Activated CD4-positive, alpha-beta memory T cell treated with anti-CD3 and anti-CD28 coated beads for 36 hours (primary cell): ENCODE measurements at regions not wholly inside any gene's neighbourhood (a gene's known extent, or its start where the extent isn't known, plus 50 kb on each side); places are given as distances from the start of the nearest gene placed in this dataset.

Source experiments
- CTCF ChIA-PET: fragments of 350-600 bp; sonication (Branson Sonifier 250); formaldehyde crosslinking; loops from one replicate; lab custom pipeline; 2021; ENCODE audit warnings: antibody characterized with exemption, inconsistent platforms; lab: Charles Lee
- POLR2A ChIA-PET: fragments of 350-600 bp; sonication (Branson Sonifier 250); formaldehyde crosslinking; loops from one replicate; lab custom pipeline; 2021; ENCODE audit warnings: antibody characterized with exemption; lab: Charles Lee
- DNase-seq: peaks from one replicate; pipeline ENCODE4 v3.0.0-alpha.2; 2020
- H3K27ac Mint-ChIP-seq: one replicate; pipeline ENCODE4 v1.8.0; 2021; ENCODE audit warnings: mixed read lengths
- H3K27me3 Mint-ChIP-seq: one replicate; pipeline ENCODE4 v1.8.0; 2021; ENCODE audit warnings: mixed read lengths
- H3K36me3 Mint-ChIP-seq: one replicate; pipeline ENCODE4 v1.8.0; 2021; ENCODE audit warnings: mixed read lengths
- H3K4me1 Mint-ChIP-seq: one replicate; pipeline ENCODE4 v1.8.0; 2021; ENCODE audit warnings: low read depth, mixed read lengths
- H3K4me3 Mint-ChIP-seq: one replicate; pipeline ENCODE4 v1.8.0; 2021; ENCODE audit warnings: mild to moderate bottlenecking, mixed read lengths
- H3K9me3 Mint-ChIP-seq: one replicate; pipeline ENCODE4 v1.8.0; 2021; ENCODE audit warnings: mixed read lengths
- intact Hi-C: fragments of 100-400 bp; cut with micrococcal nuclease; formaldehyde crosslinking; loops from one replicate; pipeline ENCODE4 v1.15.1; 2023

DNA sequence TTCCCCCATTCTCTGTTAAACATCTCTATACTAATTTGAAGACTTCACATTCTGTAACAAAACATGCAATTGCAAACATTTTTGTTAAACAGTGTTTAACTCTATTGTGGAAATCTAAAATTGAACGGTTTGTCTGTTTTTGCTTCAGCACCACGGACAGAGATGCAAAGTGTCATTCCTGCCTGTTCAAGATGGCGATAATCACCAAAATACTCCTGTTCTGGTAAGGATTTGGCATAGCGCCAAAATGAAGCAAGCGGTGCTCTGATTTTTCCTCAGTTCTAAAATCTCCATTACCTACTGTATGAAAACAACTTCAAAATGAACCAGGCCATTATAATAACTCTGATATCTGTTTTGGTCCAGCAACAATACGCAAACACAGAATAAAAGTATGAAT is 129.7 kb upstream of the TUSC7 start:
- DNase-seq, result no peak
- Mint-ChIP-seq H3K27ac (no peak overlapping the region), H3K4me1 (no peaks in the 10 kb centered on the region), H3K36me3 (no peaks in the 10 kb centered on the region), H3K9me3 (peaks cover 25% of the 10 kb centered on the region), H3K4me3 (no peak overlapping the region), H3K27me3 (no peaks in the 10 kb centered on the region)
- intact Hi-C loops, result no loop called here
- ChIA-PET CTCF (no interaction called here), POLR2A (no interaction called here)

GRCh38 chr3:116586285-116586944 is 123.2 kb upstream of the TUSC7 start:
- ChIA-PET CTCF (no interaction called here), POLR2A (no interaction called here)
- H3K36me3 Mint-ChIP-seq, result no peaks in the 10 kb centered on the region
- no peak overlapping the region for H3K27ac Mint-ChIP-seq
- intact Hi-C loops, result no loop called here
- DNase-seq, result no peak
- H3K9me3 Mint-ChIP-seq, result peaks cover 10% of the 10 kb centered on the region
- no peak overlapping the region for H3K4me3 Mint-ChIP-seq
- H3K27me3 Mint-ChIP-seq, result no peaks in the 10 kb centered on the region
- no peaks in the 10 kb centered on the region for H3K4me1 Mint-ChIP-seq

- H3K4me3 Mint-ChIP-seq, result no peak overlapping the region
- intact Hi-C loops, result no loop called here
- no peaks in the 10 kb centered on the region for H3K27me3 Mint-ChIP-seq
- no peak overlapping the region for H3K27ac Mint-ChIP-seq
- no peaks in the 10 kb centered on the region for H3K4me1 Mint-ChIP-seq
- CTCF ChIA-PET, result no interaction called here
- POLR2A ChIA-PET, result no interaction called here
- H3K9me3 Mint-ChIP-seq, result peaks cover 2% of the 10 kb centered on the region
- H3K36me3 Mint-ChIP-seq, result no peaks in the 10 kb centered on the region
- DNase-seq, result no peak
Measured at GRCh38 chr3:116591236-116591635, 118.3 kb upstream of the TUSC7 start.

DNA sequence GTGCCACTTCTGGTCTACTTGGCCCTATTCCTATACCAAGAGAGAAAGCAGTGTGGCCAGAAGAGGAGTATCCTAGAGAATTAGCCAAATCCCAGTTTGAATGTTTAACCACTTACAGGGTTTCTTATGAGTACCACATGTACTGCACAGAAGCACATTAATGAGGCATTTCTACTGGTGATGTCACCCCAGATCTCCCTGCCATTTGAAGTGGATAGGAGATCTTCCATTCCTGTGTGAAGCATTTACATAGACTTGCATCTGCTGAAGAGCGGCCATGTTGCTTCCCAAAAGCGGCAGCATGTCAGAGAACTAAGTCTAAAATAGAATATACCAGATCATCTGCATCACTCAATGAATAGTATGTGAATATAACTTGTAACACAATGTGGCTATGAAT is 108.4 kb upstream of the TUSC7 start:
- no peaks in the 10 kb centered on the region for H3K4me1 Mint-ChIP-seq
- peaks cover 2% of the 10 kb centered on the region for H3K9me3 Mint-ChIP-seq
- no peaks in the 10 kb centered on the region for H3K27me3 Mint-ChIP-seq
- intact Hi-C loops, result no loop called here
- POLR2A ChIA-PET, result no interaction called here
- no peak overlapping the region for H3K4me3 Mint-ChIP-seq
- H3K27ac Mint-ChIP-seq, result no peak overlapping the region
- CTCF ChIA-PET, result no interaction called here
- DNase-seq, result no peak
- no peaks in the 10 kb centered on the region for H3K36me3 Mint-ChIP-seq

DNA sequence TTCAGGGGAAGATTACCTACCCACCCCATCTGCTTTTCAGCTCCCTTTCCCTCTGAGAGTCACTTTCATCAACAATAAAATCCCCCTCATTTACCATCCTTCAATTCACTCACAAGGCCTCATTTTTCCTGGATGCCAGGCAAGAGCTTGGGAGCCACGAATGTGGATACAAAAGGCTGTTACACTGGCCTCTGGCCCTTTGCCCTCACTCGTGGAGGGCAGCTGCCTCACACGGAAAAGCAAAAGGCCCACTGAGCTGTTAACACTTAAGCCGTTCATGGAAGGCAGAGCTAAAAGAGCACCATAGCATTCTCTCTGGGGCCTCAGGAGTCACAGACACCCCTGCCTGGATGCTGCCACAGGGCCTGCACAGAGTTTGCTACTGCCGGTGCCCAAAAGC is 102.4 kb upstream of the TUSC7 start:
- intact Hi-C loops, result no loop called here
- no peaks in the 10 kb centered on the region for H3K36me3 Mint-ChIP-seq
- no peak overlapping the region for H3K4me3 Mint-ChIP-seq
- ChIA-PET POLR2A (no interaction called here), CTCF (no interaction called here)
- peaks cover 3% of the 10 kb centered on the region for H3K9me3 Mint-ChIP-seq
- H3K27ac Mint-ChIP-seq, result no peak overlapping the region
- no peaks in the 10 kb centered on the region for H3K4me1 Mint-ChIP-seq
- no peak for DNase-seq
- H3K27me3 Mint-ChIP-seq, result no peaks in the 10 kb centered on the region

GRCh38 chr3:116610124-116610523 is 99.5 kb upstream of the TUSC7 start:
- Mint-ChIP-seq H3K4me1 (no peaks in the 10 kb centered on the region), H3K36me3 (no peaks in the 10 kb centered on the region), H3K9me3 (peaks cover 3% of the 10 kb centered on the region), H3K27me3 (no peaks in the 10 kb centered on the region), H3K4me3 (no peak overlapping the region), H3K27ac (no peak overlapping the region)
- POLR2A ChIA-PET, result no interaction called here
- DNase-seq, result no peak
- intact Hi-C loops, result no loop called here
- CTCF ChIA-PET, result no interaction called here

DNA sequence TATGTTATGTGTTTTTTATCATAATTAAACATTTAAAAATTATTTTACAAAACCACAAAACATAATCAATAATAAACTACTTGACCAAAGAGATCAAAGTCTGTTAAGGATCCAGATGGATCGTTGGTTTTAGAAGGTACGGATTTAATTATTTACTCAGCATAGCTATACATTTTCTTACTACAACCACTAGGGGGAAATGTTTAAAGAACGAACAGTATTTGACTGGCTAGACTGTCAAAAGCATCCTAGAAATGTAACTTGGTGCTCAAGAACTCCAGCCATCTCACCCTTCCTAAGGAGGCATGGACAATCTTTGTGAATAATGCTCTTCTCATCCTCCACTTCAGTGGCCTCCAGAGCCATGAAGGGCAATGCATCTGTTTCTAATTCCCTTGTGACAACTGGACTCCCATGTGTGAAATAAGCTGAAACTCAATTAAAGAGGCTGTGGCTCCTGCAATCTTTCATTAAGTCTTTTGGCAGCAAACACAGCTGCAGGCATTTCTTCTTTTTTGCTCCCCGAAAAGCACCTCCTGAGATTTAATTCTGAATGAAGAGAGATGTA is 94.7 kb upstream of the TUSC7 start:
- ChIA-PET CTCF (interaction anchor here (0.7 kb wide), 1 partner anchor 25 kb away, joined by 3 read pairs; no protein-coding TSS in a partner anchor), POLR2A (no interaction called here)
- Mint-ChIP-seq H3K27ac (no peak overlapping the region), H3K27me3 (no peaks in the 10 kb centered on the region), H3K4me3 (no peak overlapping the region), H3K36me3 (no peaks in the 10 kb centered on the region), H3K9me3 (peaks cover 4% of the 10 kb centered on the region), H3K4me1 (no peaks in the 10 kb centered on the region)
- intact Hi-C loops, result no loop called here
- no peak for DNase-seq

- Mint-ChIP-seq H3K9me3 (peaks cover 12% of the 10 kb centered on the region), H3K4me3 (no peak overlapping the region), H3K27me3 (no peaks in the 10 kb centered on the region), H3K4me1 (no peaks in the 10 kb centered on the region), H3K36me3 (no peaks in the 10 kb centered on the region), H3K27ac (no peak overlapping the region)
- POLR2A ChIA-PET, result no interaction called here
- no peak for DNase-seq
- intact Hi-C loops, result no loop called here
- CTCF ChIA-PET, result no interaction called here
Measured at GRCh38 chr3:116618138-116618537, 91.4 kb upstream of the TUSC7 start.

DNA sequence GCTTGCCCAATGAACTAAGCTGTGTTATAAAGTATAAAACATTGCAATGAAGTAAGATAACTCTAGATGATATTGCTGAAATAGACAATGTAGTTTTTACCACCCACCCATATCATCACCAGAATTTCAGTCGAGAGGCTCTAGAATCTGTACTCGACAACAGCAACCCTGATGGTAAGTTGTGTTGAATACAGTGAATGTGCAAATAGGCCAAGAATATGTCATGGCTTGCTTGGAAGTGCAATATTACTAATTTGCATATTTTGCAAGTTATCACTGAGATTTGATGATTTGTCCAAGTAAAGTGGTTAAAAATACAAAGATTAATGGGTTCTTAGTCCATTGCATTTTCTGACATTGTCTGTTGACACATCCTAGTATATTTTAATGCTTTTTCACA is 90.6 kb upstream of the TUSC7 start:
- H3K9me3 Mint-ChIP-seq, result peaks cover 12% of the 10 kb centered on the region
- CTCF ChIA-PET, result no interaction called here
- no peaks in the 10 kb centered on the region for H3K27me3 Mint-ChIP-seq

DNA sequence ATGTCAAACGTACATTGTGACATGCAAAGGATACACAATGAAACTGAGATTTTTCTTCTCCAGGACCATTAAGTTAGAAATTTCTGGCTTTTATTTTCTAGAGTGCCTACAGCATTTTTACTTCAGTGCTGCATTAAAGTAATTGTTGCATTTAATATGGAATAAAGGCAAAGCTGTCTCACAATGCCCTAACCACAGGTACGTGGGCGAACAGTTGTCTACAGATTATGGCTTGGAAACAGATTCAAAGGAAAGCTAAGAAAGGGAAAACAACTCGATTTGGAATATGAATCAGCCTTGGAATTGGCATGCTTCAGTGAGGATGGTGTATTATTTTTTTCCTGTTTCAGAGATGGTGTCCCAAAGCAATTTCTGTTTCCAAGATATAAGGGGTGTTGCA is 79.1 kb upstream of the TUSC7 start:
- Mint-ChIP-seq H3K27ac (no peak overlapping the region), H3K4me1 (no peaks in the 10 kb centered on the region), H3K9me3 (peaks cover 26% of the 10 kb centered on the region), H3K4me3 (no peak overlapping the region), H3K36me3 (no peaks in the 10 kb centered on the region), H3K27me3 (no peaks in the 10 kb centered on the region)
- DNase-seq, result no peak
- ChIA-PET POLR2A (no interaction called here), CTCF (no interaction called here)
- intact Hi-C loops, result no loop called here

More for the DNA sequence above, 90.6 kb upstream of the TUSC7 start:
- no peak for DNase-seq
- H3K4me1 Mint-ChIP-seq, result no peaks in the 10 kb centered on the region
- H3K36me3 Mint-ChIP-seq, result no peaks in the 10 kb centered on the region
- no peak overlapping the region for H3K4me3 Mint-ChIP-seq
- POLR2A ChIA-PET, result no interaction called here
- intact Hi-C loops, result no loop called here
- H3K27ac Mint-ChIP-seq, result no peak overlapping the region

DNA sequence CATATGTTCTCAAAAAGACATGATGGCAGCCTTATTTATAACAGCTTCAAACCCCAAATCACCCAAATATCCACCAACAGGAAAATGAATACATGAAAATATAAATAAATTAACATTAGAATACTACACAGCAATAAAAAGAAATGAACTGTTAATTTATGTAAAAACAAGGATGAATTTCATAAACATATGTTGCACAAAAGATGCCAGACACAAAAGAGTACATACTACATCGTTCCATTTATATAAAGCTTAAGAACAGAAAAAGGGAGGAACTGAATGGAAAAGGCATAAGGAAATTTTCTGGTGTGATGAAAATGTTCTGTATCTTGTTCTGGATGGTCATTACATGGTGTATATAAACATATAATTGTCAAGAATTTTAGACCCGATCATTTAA is 69.9 kb upstream of the TUSC7 start:
- no peak for DNase-seq
- Mint-ChIP-seq H3K36me3 (no peaks in the 10 kb centered on the region), H3K27me3 (no peaks in the 10 kb centered on the region), H3K27ac (no peak overlapping the region), H3K9me3 (no peaks in the 10 kb centered on the region), H3K4me3 (no peak overlapping the region), H3K4me1 (no peaks in the 10 kb centered on the region)
- POLR2A ChIA-PET, result no interaction called here
- intact Hi-C loops, result no loop called here
- CTCF ChIA-PET, result interaction anchor here (0.6 kb wide), 1 partner anchor 25 kb away, joined by 3 read pairs; no protein-coding TSS in a partner anchor

GRCh38 chr3:116640109-116640508 is 69.5 kb upstream of the TUSC7 start:
- H3K4me3 Mint-ChIP-seq, result no peak overlapping the region
- no peaks in the 10 kb centered on the region for H3K9me3 Mint-ChIP-seq
- intact Hi-C loops, result no loop called here
- DNase-seq, result no peak
- no peaks in the 10 kb centered on the region for H3K27me3 Mint-ChIP-seq
- H3K36me3 Mint-ChIP-seq, result no peaks in the 10 kb centered on the region
- no peak overlapping the region for H3K27ac Mint-ChIP-seq
- H3K4me1 Mint-ChIP-seq, result no peaks in the 10 kb centered on the region
- ChIA-PET CTCF (no interaction called here), POLR2A (no interaction called here)

GRCh38 chr3:116643001-116643400 is 66.6 kb upstream of the TUSC7 start:
- H3K9me3 Mint-ChIP-seq, result no peaks in the 10 kb centered on the region
- POLR2A ChIA-PET, result no interaction called here
- no peak overlapping the region for H3K27ac Mint-ChIP-seq
- H3K4me1 Mint-ChIP-seq, result no peaks in the 10 kb centered on the region
- no peak for DNase-seq
- no peak overlapping the region for H3K4me3 Mint-ChIP-seq
- intact Hi-C loops, result no loop called here
- CTCF ChIA-PET, result no interaction called here
- H3K36me3 Mint-ChIP-seq, result no peaks in the 10 kb centered on the region
- no peaks in the 10 kb centered on the region for H3K27me3 Mint-ChIP-seq
